IPS-18c (cell line): ENCODE measurements at regions not wholly inside any gene's neighbourhood (a gene's known extent, or its start where the extent isn't known, plus 50 kb on each side); places are given as distances from the start of the nearest gene placed in this dataset.

Experiments used
- H3K4me3 ChIP-seq: 2 replicates; pipeline ENCODE4 v1.7.0; 2013; ENCODE audit warnings: low read depth, mild to moderate bottlenecking, low read length, moderate library complexity; ENCODE audit not compliant: insufficient read depth
- H3K9me3 ChIP-seq: one replicate; pipeline ENCODE4 v1.6.1; 2013; ENCODE audit warnings: mild to moderate bottlenecking, low read length, moderate library complexity; ENCODE audit not compliant: control insufficient read depth, insufficient read depth

- no peak overlapping the region for H3K4me3 ChIP-seq
- no peaks in the 10 kb centered on the region for H3K9me3 ChIP-seq
Measured at GRCh38 chr3:187450431-187451190, 82.4 kb downstream of the RTP4 start.

- H3K4me3 ChIP-seq, result no peak overlapping the region
Measured at GRCh38 chr3:187448674-187449073, 80.5 kb downstream of the RTP4 start.

GRCh38 chr3:187447737-187448136 lies 79.6 kb downstream of the RTP4 start:
- H3K9me3 ChIP-seq, result no peaks in the 10 kb centered on the region
- no peak overlapping the region for H3K4me3 ChIP-seq

More at GRCh38 chr3:187448674-187449073, 80.5 kb downstream of the RTP4 start:
- no peaks in the 10 kb centered on the region for H3K9me3 ChIP-seq

- Histone ChIP-seq H3K9me3 (no peaks in the 10 kb centered on the region), H3K4me3 (no peak overlapping the region)
Measured at GRCh38 chr3:187445356-187445755, 77.2 kb downstream of the RTP4 start.

- H3K4me3 ChIP-seq, result no peak overlapping the region
- no peaks in the 10 kb centered on the region for H3K9me3 ChIP-seq
Measured at GRCh38 chr3:187434524-187434923, 66.3 kb downstream of the RTP4 start.

GRCh38 chr3:187430576-187430975 lies 62.4 kb downstream of the RTP4 start:
- no peaks in the 10 kb centered on the region for H3K9me3 ChIP-seq
- H3K4me3 ChIP-seq, result no peak overlapping the region
